PC-3 (cell line): ENCODE measurements at regions not wholly inside any gene's neighbourhood (a gene's known extent, or its start where the extent isn't known, plus 50 kb on each side); places are given as distances from the start of the nearest gene placed in this dataset.
A peak's percentile ranks its signal among the peaks of the same experiment; 100 is the strongest.

Experiments used
- ATAC-seq: fragments of 200-7000 bp; cut with Tn5 transposase; 2 replicates; pipeline ENCODE4 v1.9.1; 2020; ENCODE audit warnings: mild to moderate bottlenecking, moderate library complexity
- BruUV-seq: library from RNA; stranded (reverse); fragments of 400-500 nt; replicated peaks from 2 replicates; lab custom pipeline; 2021; lab: Mats Ljungman, UMichigan
- CTCF ChIA-PET: fragments of 300-600 bp; sonication (Branson Sonifier 250); formaldehyde crosslinking; loops from one replicate; lab custom pipeline; 2022; ENCODE audit warnings: antibody characterized with exemption; lab: Charles Lee
- POLR2A ChIA-PET: fragments of 300-600 bp; sonication (Branson Sonifier 250); formaldehyde crosslinking; loops from one replicate; lab custom pipeline; 2022; ENCODE audit warnings: antibody characterized with exemption; ENCODE audit not compliant: unreplicated experiment; lab: Charles Lee
- DNase-seq: peaks from one replicate; pipeline ENCODE4 v3.0.0-alpha.2; 2015
- H2AFZ ChIP-seq: fragments of 300-600 bp; sonication (generic); 2 replicates; pipeline ENCODE4 v1.6.0; 2016; ENCODE audit warnings: antibody characterized with exemption, low read length
- H3F3A ChIP-seq: fragments of 300-600 bp; sonication (generic); one replicate; pipeline ENCODE4 v1.6.0; 2017; ENCODE audit warnings: antibody characterized with exemption, low read length, control low read depth, mild to moderate bottlenecking; ENCODE audit not compliant: unreplicated experiment
- H3K27ac ChIP-seq: fragments of 300-600 bp; sonication (generic); 2 replicates; pipeline ENCODE4 v1.5.1; 2016; ENCODE audit warnings: mild to moderate bottlenecking, low read length
- H3K27me3 ChIP-seq: fragments of 300-600 bp; sonication (generic); 2 replicates; pipeline ENCODE4 v1.6.1; 2016; ENCODE audit warnings: low read length, mixed read lengths
- H3K36me3 ChIP-seq: fragments of 300-600 bp; sonication (generic); 2 replicates; pipeline ENCODE4 v1.6.1; 2016; ENCODE audit warnings: low read depth, mixed run types, low read length, mixed read lengths
- H3K4me1 ChIP-seq: fragments of 300-600 bp; sonication (generic); 2 replicates; pipeline ENCODE4 v1.5.1; 2016; ENCODE audit warnings: low read length; ENCODE audit not compliant: insufficient read depth
- H3K4me2 ChIP-seq: fragments of 300-600 bp; sonication (generic); 2 replicates; pipeline ENCODE4 v1.6.0; 2016; ENCODE audit warnings: low read length
- H3K4me3 ChIP-seq: fragments of 300-600 bp; sonication (generic); 2 replicates; pipeline ENCODE4 v1.5.1; 2016; ENCODE audit warnings: mild to moderate bottlenecking, low read length, mixed read lengths
- H3K79me2 ChIP-seq: fragments of 300-600 bp; sonication (generic); 2 replicates; pipeline ENCODE4 v1.6.1; 2017; ENCODE audit warnings: low read length, mixed read lengths
- H3K9ac ChIP-seq: fragments of 300-600 bp; sonication (generic); 2 replicates; pipeline ENCODE4 v1.6.0; 2016; ENCODE audit warnings: mild to moderate bottlenecking, low read length
- H3K9me2 ChIP-seq: fragments of 300-600 bp; sonication (generic); replicated peaks from 2 replicates; pipeline ENCODE4 v1.6.1; 2016; ENCODE audit warnings: mixed run types, low read length, mixed read lengths
- H3K9me3 ChIP-seq: fragments of 300-600 bp; sonication (generic); 2 replicates; pipeline ENCODE4 v1.6.1; 2016; ENCODE audit warnings: low read length, mixed read lengths
- H4K20me1 ChIP-seq: fragments of 300-600 bp; sonication (generic); 2 replicates; pipeline ENCODE4 v1.6.1; 2016; ENCODE audit warnings: low read length, mixed read lengths
- CTCF ChIP-seq: fragments of 300-600 bp; sonication (generic); conservative IDR thresholded peaks from 2 replicates; pipeline ENCODE4 v1.5.1; 2017; ENCODE audit warnings: antibody characterized with exemption, low read depth, mild to moderate bottlenecking, low read length
- EZH2 ChIP-seq: fragments of 300-600 bp; sonication (generic); IDR thresholded peaks from one replicate; pipeline ENCODE4 v1.6.1; 2017; ENCODE audit warnings: antibody characterized with exemption, mild to moderate bottlenecking, low read length; ENCODE audit not compliant: unreplicated experiment
- EZH2phosphoT487 ChIP-seq: fragments of 300-600 bp; sonication (generic); IDR thresholded peaks from 2 replicates; pipeline ENCODE4 v1.6.1; 2018; ENCODE audit warnings: mild to moderate bottlenecking, antibody characterized with exemption, low read length, borderline replicate concordance
- intact Hi-C: fragments of 100-400 bp; cut with micrococcal nuclease; formaldehyde crosslinking; loops from 2 replicates; pipeline ENCODE4 v1.9.0; 2023

GRCh38 chr1:109815809-109816174 is 52.1 kb upstream of the EPS8L3 start:
- Histone ChIP-seq H3K9ac (no peak overlapping the region), H3K79me2 (no peaks in the 10 kb centered on the region), H3K9me3 (no peaks in the 10 kb centered on the region), H3K27me3 (no peaks in the 10 kb centered on the region), H2AFZ (no peak overlapping the region), H4K20me1 (no peaks in the 10 kb centered on the region), H3K4me2 (no peak overlapping the region), H3K4me3 (no peak overlapping the region), H3F3A (no peaks in the 10 kb centered on the region), H3K4me1 (peaks cover under 1% of the 10 kb centered on the region), H3K9me2 (no peaks in the 10 kb centered on the region), H3K36me3 (no peaks in the 10 kb centered on the region), H3K27ac (no peak overlapping the region)
- BruUV-seq, result no TSS peak
- CTCF ChIA-PET, result no interaction called here
- ATAC-seq (no peak), DNase-seq (no peak)
- POLR2A ChIA-PET, result no interaction called here
- TF ChIP-seq EZH2 (no peak), CTCF (peak; percentile 22; the same call in 1 of the 2 replicates), EZH2phosphoT487 (no peak)
- intact Hi-C loops, result no loop called here

GRCh38 chr1:109814993-109815786 is 51.5 kb upstream of the EPS8L3 start:
- DNase-seq (no peak), ATAC-seq (no peak)
- Histone ChIP-seq H3K27me3 (no peaks in the 10 kb centered on the region), H3K9me2 (no peaks in the 10 kb centered on the region), H3K9ac (no peak overlapping the region), H4K20me1 (no peaks in the 10 kb centered on the region), H3K9me3 (no peaks in the 10 kb centered on the region), H3K4me1 (no peaks in the 10 kb centered on the region), H3K4me3 (no peak overlapping the region), H3F3A (no peaks in the 10 kb centered on the region), H3K4me2 (no peak overlapping the region), H3K27ac (no peak overlapping the region), H2AFZ (no peak overlapping the region), H3K79me2 (no peaks in the 10 kb centered on the region), H3K36me3 (no peaks in the 10 kb centered on the region)
- TF ChIP-seq CTCF, result no peak
- TF ChIP-seq EZH2phosphoT487, result no peak
- TF ChIP-seq EZH2, result no peak
- ChIA-PET POLR2A (no interaction called here), CTCF (no interaction called here)
- no TSS peak for BruUV-seq
- intact Hi-C loops, result no loop called here

GRCh38 chr1:109814223-109814622 is 50.5 kb upstream of the EPS8L3 start:
- TF ChIP-seq EZH2, result no peak
- TF ChIP-seq CTCF, result no peak
- no peak for TF ChIP-seq EZH2phosphoT487
- Histone ChIP-seq H3K9me2 (no peaks in the 10 kb centered on the region), H3K79me2 (no peaks in the 10 kb centered on the region), H3K27ac (no peak overlapping the region), H3K9me3 (no peaks in the 10 kb centered on the region), H3K4me1 (no peaks in the 10 kb centered on the region), H3K27me3 (no peaks in the 10 kb centered on the region), H4K20me1 (no peaks in the 10 kb centered on the region), H3K9ac (no peak overlapping the region), H3K4me3 (no peak overlapping the region), H3K36me3 (no peaks in the 10 kb centered on the region), H3F3A (no peaks in the 10 kb centered on the region), H2AFZ (no peak overlapping the region), H3K4me2 (no peak overlapping the region)
- intact Hi-C loops, result no loop called here
- POLR2A ChIA-PET, result no interaction called here
- CTCF ChIA-PET, result no interaction called here
- DNase-seq (no peak), ATAC-seq (no peak)
- BruUV-seq, result no TSS peak
